HG03460 (cell line): ENCODE measurements at regions not wholly inside any gene's neighbourhood (a gene's known extent, or its start where the extent isn't known, plus 50 kb on each side); places are given as distances from the start of the nearest gene placed in this dataset.
"Not testable (repeated sequence)": the region's sequence is repeated elsewhere in the genome, so short reads cannot be mapped to it uniquely, and the experiment has no call there.

Source experiments
- ATAC-seq: cut with Tn5 transposase; IDR thresholded peaks from one replicate; pipeline ENCODE4 v1.9.1; 2021; ENCODE audit not compliant: unreplicated experiment

DNA sequence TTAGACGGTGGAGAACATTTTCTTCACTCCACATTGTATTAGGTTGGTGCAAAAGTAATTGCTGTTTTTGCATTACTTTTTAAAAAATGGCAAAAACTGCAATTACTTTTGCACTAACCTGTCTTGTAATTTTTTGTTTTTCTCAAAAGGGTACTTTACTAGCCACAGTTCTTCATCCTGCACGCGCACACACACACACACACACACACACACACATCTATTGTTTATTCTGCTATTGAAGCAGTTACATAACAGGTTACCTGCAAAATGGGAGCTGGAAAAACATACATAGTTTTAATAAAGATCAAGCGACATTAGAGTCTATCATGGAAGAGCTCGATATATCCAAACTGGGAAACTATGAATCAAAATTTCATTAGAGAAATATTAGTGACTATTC, 235.2 kb downstream of the SIM1 start:
- no peak for ATAC-seq

DNA sequence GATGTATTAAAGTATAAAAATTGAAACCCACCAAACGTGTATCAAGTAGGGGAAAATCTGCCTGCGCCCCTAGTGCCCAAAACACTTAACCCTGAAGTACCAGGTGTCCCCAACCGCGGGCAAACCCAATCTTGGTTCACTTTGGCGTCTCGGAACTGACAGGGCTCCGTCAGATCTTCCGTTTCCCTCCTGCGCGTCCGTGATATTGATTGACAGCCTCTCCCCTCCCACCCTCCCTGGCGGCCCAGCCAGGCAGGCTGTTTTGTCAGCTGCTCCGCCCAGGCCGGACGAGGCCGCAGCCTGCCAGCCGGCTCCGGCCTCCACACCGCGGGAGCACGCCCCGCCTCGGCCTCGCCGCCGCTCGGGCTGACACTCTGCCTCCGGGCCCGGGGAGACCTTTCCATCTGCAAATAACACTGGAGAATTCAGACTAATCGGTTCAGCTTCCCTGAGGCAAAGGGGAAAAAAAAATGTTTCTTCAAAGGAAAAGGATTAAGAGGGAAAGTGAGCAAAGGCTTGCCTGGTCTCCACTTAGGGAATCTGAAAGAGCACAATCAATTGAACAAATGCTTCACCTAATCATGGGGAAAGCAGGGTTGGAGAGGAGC, 234.9 kb upstream of the MCHR2 start:
- peak; percentile 100 for ATAC-seq

DNA sequence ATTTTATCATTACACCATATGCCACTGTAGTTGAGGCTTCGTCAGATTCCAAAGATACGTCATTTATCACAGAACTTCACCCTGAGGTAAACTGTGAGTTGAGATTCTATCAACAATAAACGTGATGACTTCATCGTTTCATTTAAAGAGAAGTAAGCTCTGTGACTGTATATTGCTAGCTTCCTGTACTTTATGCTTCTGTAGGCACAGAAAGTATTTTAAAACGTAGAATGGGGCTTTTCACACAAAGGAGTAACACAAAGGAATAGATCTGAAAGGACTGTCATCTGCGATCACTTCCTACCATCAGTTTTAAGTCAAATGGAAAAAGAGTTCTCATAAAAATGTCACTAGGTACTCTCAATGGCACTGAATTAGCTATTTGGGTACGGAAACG, 234.4 kb upstream of the MCHR2 start:
- ATAC-seq, result peak; percentile 16

DNA sequence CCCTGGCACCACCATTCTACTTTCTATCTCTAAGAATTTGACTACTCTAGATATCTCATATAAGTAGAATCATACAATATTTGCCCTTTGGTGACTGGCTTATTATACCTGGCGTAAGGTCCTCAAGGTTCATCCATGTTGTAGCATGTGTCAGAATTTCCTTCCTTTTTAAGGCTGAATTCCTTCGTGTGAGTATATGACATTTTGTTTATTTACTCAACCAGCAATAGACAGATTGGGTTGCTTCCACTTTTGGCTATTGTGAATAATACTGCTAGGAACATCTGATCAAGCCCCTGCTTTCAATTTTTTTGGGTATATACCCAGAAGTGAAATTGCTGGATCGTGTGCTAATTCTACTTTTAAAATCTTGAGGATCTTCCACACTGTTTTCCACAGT, 232.8 kb upstream of the MCHR2 start:
- no peak for ATAC-seq

DNA sequence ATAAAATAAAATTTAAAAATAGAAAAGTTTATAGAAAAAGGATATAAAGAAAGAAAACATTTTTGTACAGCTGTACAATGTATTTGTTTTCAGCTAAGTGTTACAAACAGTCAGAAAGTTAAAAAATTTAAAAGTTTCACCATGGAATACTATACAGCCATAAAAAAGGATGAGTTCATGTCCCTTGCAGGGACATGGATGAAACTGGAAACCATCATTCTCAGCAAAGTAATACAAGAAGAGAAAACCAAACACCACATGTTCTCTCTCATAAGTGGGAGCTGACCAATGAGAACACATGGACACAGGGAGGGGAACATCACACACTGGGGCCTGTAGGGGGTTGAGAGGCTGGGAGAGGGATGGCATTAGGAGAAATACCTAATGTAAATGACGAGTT, 229.9 kb upstream of the MCHR2 start:
- ATAC-seq, result not testable (repeated sequence)

DNA sequence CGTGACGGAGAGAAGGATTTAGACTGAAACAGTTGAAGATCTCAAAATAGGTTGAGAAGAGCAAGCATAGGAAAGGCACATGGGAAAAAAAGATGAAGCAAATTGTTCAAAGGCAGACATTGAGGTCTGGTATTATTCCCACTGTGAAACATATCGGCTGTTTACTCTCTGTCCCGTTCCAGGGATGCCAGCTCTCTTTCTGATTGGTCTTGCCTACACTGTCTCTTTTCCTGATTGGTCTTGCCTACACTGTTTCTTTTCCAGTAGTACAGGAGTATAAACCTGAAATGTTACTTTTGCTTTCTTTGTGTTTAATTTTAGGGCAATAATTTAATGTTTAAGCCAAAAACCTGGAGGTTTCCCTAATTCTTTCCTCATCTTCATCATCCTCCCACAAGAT, 226.5 kb upstream of the MCHR2 start:
- no peak for ATAC-seq

DNA sequence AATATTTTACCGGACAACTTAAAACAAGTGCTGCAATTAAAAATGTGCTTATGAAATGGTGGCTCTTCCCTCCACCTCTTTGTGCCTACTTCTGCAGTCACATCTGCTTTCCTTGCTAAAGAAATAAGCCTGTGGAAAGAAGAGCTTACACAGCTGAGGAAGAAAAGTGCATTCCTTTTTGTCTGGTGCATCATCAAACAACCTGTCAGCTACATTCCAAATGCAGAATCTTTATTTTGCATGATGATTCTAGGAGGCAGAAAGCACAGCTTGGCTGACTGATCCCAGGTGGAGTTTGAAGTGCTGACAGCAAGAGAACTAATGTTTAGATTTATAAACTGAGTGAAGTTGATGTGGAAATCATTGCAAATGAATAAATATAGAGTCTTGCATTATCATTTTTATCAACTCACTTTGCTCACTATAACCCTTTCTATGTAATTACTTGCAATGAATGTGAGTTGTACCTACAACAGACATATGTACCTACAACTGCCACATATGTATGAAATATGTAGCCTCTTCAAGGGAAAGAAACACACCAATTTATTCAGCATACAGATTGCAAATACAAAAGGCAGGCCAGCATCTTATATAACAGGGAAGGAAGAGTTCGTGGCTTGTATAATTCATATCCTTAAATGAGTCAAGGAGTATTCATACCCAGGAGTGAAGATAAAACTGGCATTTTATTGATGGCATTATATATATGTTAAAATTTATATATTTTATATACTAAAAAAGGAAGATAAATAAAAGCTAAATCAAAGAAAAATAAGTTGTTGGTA, 223.4 kb upstream of the MCHR2 start:
- ATAC-seq, result no peak

DNA sequence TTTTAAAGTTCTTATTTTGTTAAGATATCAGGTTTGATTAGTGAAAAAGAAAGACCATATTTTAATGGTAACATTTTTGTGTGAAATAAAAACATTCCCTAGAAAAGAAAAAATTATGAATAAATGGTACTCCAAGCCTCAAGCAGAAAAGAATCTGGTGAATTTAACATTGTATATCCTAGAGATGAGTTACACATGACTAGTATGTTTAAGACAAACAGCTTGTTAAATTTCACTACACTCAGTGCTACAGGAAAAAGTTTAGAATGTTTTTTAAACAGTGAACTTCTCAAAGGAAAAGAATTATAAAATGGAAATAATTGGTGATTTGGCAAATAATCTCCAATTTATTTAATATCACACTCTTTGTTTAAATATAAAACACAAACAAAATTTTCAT, 222.7 kb upstream of the MCHR2 start:
- ATAC-seq, result no peak

DNA sequence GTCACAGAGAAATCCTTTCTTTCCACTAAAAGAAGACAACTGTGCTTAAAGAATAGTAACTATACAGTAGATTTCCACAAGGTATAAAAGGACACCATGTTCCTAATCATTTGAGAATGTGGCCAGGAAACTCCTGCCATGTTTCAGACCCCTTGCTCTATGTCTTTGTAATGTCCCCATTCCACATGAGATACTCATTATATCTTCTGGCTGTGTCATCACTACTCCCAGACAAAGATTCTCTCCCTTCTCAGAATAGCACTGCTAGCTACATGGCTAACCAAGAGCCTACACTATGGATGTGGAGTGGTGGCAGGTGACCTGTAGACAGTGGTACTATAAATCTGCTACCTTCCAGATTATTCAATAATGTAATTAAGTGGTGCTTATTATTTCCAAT, 218.1 kb upstream of the MCHR2 start:
- ATAC-seq, result no peak

DNA sequence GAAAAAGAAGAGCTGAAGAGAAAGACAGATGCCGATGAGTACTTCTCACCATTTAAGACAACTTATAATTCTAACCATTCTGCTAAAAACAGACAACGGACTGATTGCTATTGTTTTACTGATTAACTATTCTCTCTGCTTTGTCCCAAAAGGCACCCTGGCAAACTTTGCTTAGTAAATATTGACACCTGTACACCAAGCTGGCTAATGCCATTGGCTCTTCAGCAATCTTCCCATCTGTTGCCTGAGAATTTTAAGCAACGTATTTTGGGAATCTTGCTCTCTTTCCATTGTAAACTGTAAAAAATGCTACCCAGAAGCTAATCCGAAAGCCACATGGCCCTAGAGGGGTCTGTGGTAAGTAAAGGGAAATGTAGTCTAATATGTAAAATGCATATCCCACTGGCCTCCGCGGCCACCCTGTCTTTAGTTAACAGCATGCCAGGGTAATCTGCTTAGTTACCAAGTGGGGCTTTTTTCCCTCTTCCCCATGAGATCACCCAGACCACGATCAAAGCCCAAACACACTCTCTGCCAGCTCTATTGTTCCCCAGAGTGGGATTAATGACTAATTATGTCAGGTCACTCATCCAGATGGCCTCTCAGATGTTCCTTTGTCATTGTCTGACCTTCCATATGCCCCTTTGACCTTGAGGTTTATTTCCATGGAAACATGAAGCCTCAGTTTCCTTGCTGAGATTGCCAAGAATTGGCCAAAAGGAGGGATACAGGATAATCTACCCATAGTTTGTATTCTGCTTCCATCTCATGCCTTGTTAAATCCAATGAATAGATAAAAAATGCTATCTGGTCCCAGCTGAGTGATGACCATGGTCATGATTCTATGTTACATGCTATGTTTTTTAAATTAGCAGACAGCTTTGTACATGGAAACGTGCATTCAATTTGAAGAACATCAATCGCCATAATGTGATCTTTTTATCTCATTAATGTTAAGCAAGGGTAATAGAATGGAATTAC, 216.4 kb upstream of the MCHR2 start:
- ATAC-seq, result no peak

DNA sequence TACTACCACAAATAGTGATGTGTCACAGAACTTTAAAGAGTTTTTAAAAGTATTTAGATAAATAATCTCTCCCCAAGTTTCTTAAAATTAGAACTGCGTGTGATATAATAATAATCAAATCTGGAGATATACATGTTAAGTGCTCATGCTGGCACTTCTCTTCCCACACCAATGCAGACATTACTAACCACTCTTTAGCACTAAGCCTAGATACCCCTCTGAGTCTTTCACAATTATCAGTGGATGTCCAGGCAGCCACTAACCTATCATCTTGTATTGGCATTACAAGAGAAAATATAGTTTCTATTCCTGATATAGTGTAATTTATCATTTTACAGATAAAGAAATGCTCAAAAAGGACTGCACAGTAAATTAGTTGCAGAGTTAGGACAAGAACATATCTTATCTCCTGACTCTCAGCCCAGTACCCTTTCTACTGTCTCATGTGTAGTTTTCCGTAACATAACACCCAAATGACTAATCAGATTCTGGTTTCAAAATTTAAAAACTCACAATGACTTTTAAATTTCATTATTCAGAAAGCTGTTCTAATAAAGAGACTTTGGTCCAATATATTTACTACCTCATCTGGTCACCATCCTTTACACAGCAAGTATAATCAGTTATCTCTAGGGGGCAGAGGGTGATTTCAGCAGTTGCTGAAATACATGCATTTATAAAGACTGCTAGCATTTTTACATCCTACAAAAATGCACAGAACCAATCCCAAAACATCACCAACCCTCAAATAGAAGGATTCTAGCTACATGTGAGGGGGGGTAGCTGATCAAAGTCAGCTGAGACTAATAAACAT, 215.5 kb upstream of the MCHR2 start:
- ATAC-seq, result no peak

DNA sequence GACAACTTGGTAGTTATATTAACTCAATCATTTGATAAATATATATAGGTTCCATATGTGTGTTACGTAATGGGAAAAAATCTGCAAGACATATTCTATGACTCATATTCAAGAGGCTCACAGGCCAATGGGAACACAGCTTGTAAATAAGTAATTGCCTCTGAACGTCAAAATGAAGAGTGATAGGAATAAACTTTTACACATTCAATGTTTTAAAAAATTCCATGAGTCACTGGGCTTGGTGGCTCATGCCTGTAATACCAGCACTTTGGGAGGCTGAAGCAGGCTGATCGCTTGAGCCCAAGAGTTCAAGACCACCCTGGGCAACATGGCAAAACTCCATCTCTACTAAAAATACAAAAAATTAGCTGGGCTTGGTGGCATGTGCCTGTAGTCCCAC, 209.4 kb upstream of the MCHR2 start:
- no peak for ATAC-seq

DNA sequence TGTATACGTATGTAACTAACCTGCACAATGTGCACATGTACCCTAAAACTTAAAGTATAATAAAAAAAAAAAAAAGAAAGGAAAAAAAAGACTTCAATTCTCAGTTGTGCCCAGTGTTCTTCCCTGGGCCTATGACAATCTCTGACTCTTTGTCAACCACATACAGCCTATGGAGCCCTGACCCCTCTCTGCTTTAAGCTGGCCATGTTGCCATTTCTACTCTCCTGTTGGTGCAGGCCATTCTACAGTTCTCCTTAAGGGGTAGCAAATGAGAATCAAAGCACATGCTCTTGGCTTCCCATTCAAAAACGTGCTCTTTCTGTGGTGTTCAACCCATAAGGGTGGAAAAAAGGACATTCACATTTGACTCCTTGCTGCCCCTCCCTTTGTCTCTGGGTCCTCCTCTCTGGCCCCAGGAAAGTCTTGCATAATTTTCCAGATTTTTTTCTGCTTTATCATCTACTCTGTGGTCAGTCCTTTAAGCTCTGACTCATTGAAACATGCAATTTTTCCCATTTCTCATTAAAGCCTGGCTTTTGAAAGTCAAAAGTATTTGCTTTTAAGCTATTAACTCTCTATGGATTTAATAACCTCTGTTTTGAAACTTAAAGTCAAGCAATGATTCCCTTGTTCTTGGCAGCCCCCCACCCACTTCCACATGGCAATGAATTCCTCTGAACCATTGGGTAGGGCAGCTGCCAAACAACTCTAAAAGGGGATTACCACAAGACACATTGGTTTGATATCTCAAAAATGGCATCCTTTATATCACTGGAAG, 208.6 kb upstream of the MCHR2 start:
- no peak for ATAC-seq

DNA sequence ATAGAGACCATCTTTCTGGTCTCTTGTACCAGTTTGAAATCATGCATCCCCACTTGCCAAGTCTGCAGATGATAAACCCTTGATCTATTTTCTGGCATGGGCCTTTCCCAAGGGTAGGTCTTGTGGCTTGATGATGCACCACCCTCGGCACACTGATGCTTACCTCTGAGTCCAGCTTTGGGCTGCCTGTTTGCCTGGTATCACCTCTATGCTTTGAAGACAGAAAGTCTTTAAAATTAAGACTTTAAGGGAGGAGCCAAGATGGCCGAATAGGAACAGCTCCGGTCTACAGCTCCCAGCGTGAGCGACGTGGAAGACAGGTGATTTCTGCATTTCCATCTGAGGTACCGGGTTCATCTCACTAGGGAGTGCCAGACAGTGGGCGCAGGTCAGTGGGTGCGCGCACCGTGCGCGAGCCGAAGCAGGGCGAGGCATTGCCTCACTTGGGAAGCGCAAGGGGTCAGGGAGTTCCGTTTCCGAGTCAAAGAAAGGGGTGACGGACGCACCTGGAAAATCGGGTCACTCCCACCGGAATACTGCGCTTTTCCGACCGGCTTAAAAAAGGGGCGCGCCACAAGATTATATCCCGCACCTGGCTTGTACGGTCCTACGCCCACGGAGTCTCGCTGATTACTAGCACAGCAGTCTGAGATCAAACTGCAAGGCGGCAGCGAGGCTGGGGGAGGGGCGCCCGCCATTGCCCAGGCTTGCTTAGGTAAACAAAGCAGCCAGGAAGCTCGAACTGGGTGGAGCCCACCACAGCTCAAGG, 202.4 kb upstream of the MCHR2 start:
- ATAC-seq, result not testable (repeated sequence)

DNA sequence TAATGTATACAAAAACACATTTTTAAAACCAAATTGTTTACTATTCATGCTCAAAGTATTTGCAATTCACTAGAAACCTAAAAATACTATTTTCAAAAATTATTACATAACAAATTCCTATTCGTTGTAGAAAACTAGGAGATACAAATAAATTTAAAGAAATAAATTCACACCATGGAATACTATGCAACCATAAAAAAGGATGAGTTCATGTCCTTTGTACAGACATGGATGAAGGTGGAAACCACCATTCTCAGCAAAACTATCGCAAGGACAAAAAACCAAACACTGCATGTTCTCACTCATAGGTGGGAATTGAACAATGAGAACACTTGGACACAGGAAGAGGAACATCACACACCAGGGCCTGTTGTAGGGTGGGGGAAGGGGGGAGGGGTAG, 201.2 kb upstream of the MCHR2 start:
- not testable (repeated sequence) for ATAC-seq

DNA sequence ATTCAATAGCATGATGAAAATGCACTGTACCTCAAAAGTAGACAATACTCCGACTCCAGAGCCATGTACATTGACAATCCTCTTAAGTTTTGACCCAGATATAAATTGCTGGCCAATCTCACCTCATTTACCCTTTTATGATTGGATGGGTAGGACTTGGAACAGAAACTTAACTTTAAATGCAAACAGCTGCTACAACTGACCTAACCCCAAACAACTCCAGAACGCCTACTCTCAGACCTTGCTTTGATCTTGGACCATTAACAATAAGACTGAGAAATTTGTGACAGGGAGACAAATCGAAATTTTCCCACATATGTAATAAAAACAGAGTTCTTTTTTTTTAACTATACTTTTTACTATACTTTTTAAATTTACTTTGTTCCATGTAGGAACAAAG, 200.5 kb upstream of the MCHR2 start:
- ATAC-seq, result no peak

DNA sequence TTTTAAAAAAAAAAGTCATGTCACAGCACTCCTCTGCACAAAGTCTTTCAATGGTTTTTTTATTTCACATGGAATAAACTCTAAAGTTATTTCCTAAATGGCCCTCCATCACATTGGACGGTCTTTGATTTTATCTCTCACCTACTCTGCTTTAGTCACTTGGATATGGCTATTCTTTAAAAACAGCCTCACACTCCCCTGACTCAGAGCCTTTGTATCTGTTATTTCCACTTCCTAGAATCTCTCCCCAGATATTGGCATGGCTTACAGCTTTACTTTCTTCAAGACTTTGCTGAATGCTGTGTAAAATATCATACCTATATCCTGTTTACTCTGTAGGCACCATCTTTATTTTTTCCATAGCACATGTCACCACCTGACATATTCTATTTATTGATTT, 194.7 kb upstream of the MCHR2 start:
- ATAC-seq, result no peak

DNA sequence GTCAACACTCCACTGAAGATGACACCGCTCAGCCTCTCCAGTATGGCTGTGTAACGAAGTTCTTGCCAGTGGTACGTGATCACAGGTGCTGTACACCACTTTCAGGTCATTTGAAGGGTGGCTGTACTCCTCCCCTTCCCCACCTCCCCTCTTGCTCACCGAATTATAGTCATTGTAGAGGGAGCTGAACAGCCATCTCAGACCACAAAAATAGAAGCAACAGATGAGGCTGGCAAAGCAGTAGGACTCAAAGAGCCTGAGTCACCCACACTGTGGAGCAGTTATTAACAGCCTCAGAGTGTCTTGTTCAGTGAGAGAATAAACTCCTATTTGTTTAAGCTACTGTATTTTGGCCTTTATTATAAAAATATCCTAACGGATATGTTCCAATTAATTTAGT, 192.5 kb upstream of the MCHR2 start:
- no peak for ATAC-seq

DNA sequence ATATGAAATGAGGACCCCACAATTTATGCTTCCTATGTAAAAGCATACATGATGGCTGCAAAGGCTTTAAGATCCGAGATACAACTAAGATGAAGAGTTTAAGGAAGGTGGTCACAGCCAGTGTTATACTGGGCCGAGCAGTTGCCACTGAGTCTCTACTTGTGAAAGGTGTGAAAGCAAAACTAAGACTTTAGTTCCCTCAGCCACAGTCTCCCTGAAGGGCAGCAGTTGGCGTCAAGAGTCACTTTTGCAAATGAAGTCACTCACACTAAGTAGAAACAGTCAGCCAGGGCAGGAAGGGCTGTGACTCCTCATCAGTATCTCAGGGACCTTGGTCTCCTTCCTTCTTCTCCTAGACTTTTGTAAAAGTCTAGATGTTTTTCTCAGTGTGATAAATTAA, 191.6 kb upstream of the MCHR2 start:
- no peak for ATAC-seq
